CD4-positive, alpha-beta memory T cell (primary cell): ENCODE measurements at regions not wholly inside any gene's neighbourhood (a gene's known extent, or its start where the extent isn't known, plus 50 kb on each side); places are given as distances from the start of the nearest gene placed in this dataset.
"Not testable (repeated sequence)": the region's sequence is repeated elsewhere in the genome, so short reads cannot be mapped to it uniquely, and the experiment has no call there.

Experiments used
- CTCF ChIA-PET: fragments of 350-600 bp; sonication (Branson Sonifier 250); formaldehyde crosslinking; loops from one replicate; lab custom pipeline; 2021; ENCODE audit warnings: inconsistent platforms; ENCODE audit not compliant: partially characterized antibody; lab: Charles Lee
- POLR2A ChIA-PET: fragments of 350-600 bp; sonication (Branson Sonifier 250); formaldehyde crosslinking; loops from one replicate; lab custom pipeline; 2021; ENCODE audit not compliant: partially characterized antibody; lab: Charles Lee
- DNase-seq, 5 donors: peaks; one replicate each; pipeline versions ENCODE4 v3.0.0 to v3.0.0-alpha.2; 2020 to 2022; ENCODE audit warnings: mixed read lengths in 1 of 5
- H3K27ac ChIP-seq: one replicate; pipeline ENCODE4 v1.7.0; 2013; ENCODE audit warnings: low read depth, low read length
- H3K27me3 ChIP-seq: 2 replicates; pipeline ENCODE4 v1.7.0; 2013; ENCODE audit warnings: mild to moderate bottlenecking, low read length, moderate library complexity; ENCODE audit not compliant: insufficient read depth
- H3K36me3 ChIP-seq: 2 replicates; pipeline ENCODE4 v1.7.0; 2013; ENCODE audit warnings: mild to moderate bottlenecking, low read length, moderate library complexity; ENCODE audit not compliant: insufficient read depth
- H3K4me1 ChIP-seq: 2 replicates; pipeline ENCODE4 v1.7.0; 2013; ENCODE audit warnings: mild to moderate bottlenecking, low read length, moderate library complexity; ENCODE audit not compliant: insufficient read depth
- H3K4me3 ChIP-seq, 2 donors: one replicate each; pipeline ENCODE4 v1.7.0; 2013; ENCODE audit warnings: low read length in 2 of 2, mild to moderate bottlenecking in 1 of 2
- H3K9me3 ChIP-seq, 2 donors: one replicate each; pipeline ENCODE4 v1.7.0; 2013; ENCODE audit warnings: low read length in 2 of 2, control low read depth in 1 of 2; ENCODE audit not compliant: control insufficient read depth in 1 of 2
- H3K27ac Mint-ChIP-seq, 7 donors: one replicate each; pipeline ENCODE4 v1.8.0; 2020 to 2021; ENCODE audit warnings: mixed read lengths in 7 of 7, mild to moderate bottlenecking in 6 of 7, inconsistent platforms in 3 of 7, moderate library complexity in 3 of 7
- H3K27me3 Mint-ChIP-seq, 2 donors: one replicate each; pipeline ENCODE4 v1.8.0; 2020 to 2021; ENCODE audit warnings: mixed read lengths in 2 of 2
- H3K36me3 Mint-ChIP-seq, 2 donors: one replicate each; pipeline ENCODE4 v1.8.0; 2020 to 2021; ENCODE audit warnings: mixed read lengths in 2 of 2, inconsistent platforms in 1 of 2, mild to moderate bottlenecking in 1 of 2
- H3K4me1 Mint-ChIP-seq, 4 donors: one replicate each; pipeline ENCODE4 v1.8.0; 2020 to 2021; ENCODE audit warnings: mixed read lengths in 4 of 4, mild to moderate bottlenecking in 1 of 4
- H3K4me3 Mint-ChIP-seq, 8 donors: one replicate each; pipeline ENCODE4 v1.8.0; 2020 to 2021; ENCODE audit warnings: mixed read lengths in 8 of 8, mild to moderate bottlenecking in 7 of 8, moderate library complexity in 6 of 8, inconsistent platforms in 3 of 8
- H3K9me3 Mint-ChIP-seq, 8 donors: one replicate each; pipeline ENCODE4 v1.8.0; 2020 to 2021; ENCODE audit warnings: mixed read lengths in 8 of 8, mild to moderate bottlenecking in 5 of 8, inconsistent platforms in 3 of 8, moderate library complexity in 1 of 8
- intact Hi-C: fragments of 100-400 bp; cut with micrococcal nuclease; formaldehyde crosslinking; loops from one replicate; pipeline ENCODE4 v1.15.1; 2023

GRCh38 chr7:66489741-66490140, 138.9 kb upstream of the KCTD7 start:
- CTCF ChIA-PET, POLR2A ChIA-PET: not testable (repeated sequence)

GRCh38 chr7:66490979-66491378, 137.7 kb upstream of the KCTD7 start:
- CTCF ChIA-PET, H3K9me3 ChIP-seq, DNase-seq, H3K4me3 Mint-ChIP-seq, H3K36me3 Mint-ChIP-seq, H3K9me3 Mint-ChIP-seq, H3K36me3 ChIP-seq, H3K4me1 ChIP-seq, H3K27ac ChIP-seq, H3K4me3 ChIP-seq, H3K27me3 ChIP-seq, H3K27me3 Mint-ChIP-seq: not testable (repeated sequence)
- intact Hi-C loops: loop anchor here (10.0 kb wide), 1 partner anchor 736 kb away; no protein-coding TSS in a partner anchor
- Mint-ChIP-seq H3K27ac (peak overlapping the region in 1 of 7 donors; percentile 60), H3K4me1 (peaks cover 11 to 26% (median 18%) of the 10 kb centered on the region in 4 donors)
- POLR2A ChIA-PET: interaction anchor here (1.5 kb wide), 1 partner anchor 163 kb away, joined by 3 read pairs; no protein-coding TSS in a partner anchor

More at GRCh38 chr7:66489741-66490140, 138.9 kb upstream of the KCTD7 start:
- H3K4me1 ChIP-seq, H3K36me3 Mint-ChIP-seq, H3K27me3 ChIP-seq, H3K36me3 ChIP-seq, H3K27ac ChIP-seq, H3K9me3 Mint-ChIP-seq, DNase-seq, H3K27me3 Mint-ChIP-seq, H3K9me3 ChIP-seq, H3K4me3 ChIP-seq, H3K4me3 Mint-ChIP-seq: not testable (repeated sequence)
- Mint-ChIP-seq H3K4me1 (peaks cover 7 to 18% (median 14%) of the 10 kb centered on the region in 4 donors), H3K27ac (peak overlapping the region in 2 of 7 donors; percentile 22 to 63)
- intact Hi-C loops: loop anchor here (10.0 kb wide), 1 partner anchor 735 kb away; no protein-coding TSS in a partner anchor

- H3K27me3 ChIP-seq, H3K9me3 ChIP-seq, H3K9me3 Mint-ChIP-seq, CTCF ChIA-PET, DNase-seq, H3K36me3 Mint-ChIP-seq, H3K36me3 ChIP-seq, H3K4me1 ChIP-seq, H3K27me3 Mint-ChIP-seq: not testable (repeated sequence)
- Mint-ChIP-seq H3K27ac (peak overlapping the region; percentile 83 to 99 (median 99)), H3K4me3 (peak overlapping the region; percentile 90 to 96 (median 94)), H3K4me1 (peaks cover 11 to 26% (median 18%) of the 10 kb centered on the region in 4 donors)
- peak overlapping the region; percentile 92 for H3K27ac ChIP-seq
- intact Hi-C loops: loop anchor here (2.0 to 10.0 kb wide), 3 partner anchors 428 to 738 kb away; partner anchors contain the start of gene TMEM248
- H3K4me3 ChIP-seq: peak overlapping the region in 1 of 2 donors; percentile 97
- POLR2A ChIA-PET: interaction anchor here (1.5 kb wide), 1 partner anchor 162 kb away, joined by 3 read pairs; no protein-coding TSS in a partner anchor
Measured at GRCh38 chr7:66492405-66492804, 136.3 kb upstream of the KCTD7 start.

- CTCF ChIA-PET: interaction anchor here (0.5 to 1.6 kb wide), 4 partner anchors 15 to 250 kb away, joined by 3 to 5 read pairs (median 4); no protein-coding TSS in a partner anchor
- Histone ChIP-seq H3K4me1 (peaks cover 8% of the 10 kb centered on the region), H3K9me3 (no peaks in the 10 kb centered on the region), H3K27ac (peak overlapping the region; percentile 92), H3K36me3 (no peaks in the 10 kb centered on the region), H3K27me3 (no peaks in the 10 kb centered on the region), H3K4me3 (peak overlapping the region; percentile 95 to 97)
- H3K27ac Mint-ChIP-seq: peak overlapping the region; percentile 99
- H3K4me1 Mint-ChIP-seq: peaks cover 12 to 26% (median 18%) of the 10 kb centered on the region in 4 donors
- H3K9me3 Mint-ChIP-seq: no peaks in the 10 kb centered on the region
- POLR2A ChIA-PET: interaction anchor here (0.6 to 2.4 kb wide), 29 partner anchors 10 to 1828 kb away, joined by 3 to 41 read pairs (median 5); partner anchors contain the start of genes CRCP, KCTD7, RABGEF1 and SBDS
- H3K27me3 Mint-ChIP-seq: no peaks in the 10 kb centered on the region
- intact Hi-C loops: loop anchor here (1.0 to 10.0 kb wide), 10 partner anchors 80 to 739 kb away; partner anchors contain the start of genes KCTD7, RABGEF1, TMEM248 and TYW1
- DNase-seq: peak; percentile 96 to 98 (median 97)
- peaks cover 4 to 10% of the 10 kb centered on the region in 2 donors for H3K36me3 Mint-ChIP-seq
- peak overlapping the region; percentile 90 to 96 (median 94) for H3K4me3 Mint-ChIP-seq
Measured at GRCh38 chr7:66493235-66494205, 135.2 kb upstream of the KCTD7 start.

GRCh38 chr7:66497346-66497745, 131.3 kb upstream of the KCTD7 start:
- no peaks in the 10 kb centered on the region for H3K27me3 ChIP-seq
- no peak overlapping the region for H3K4me3 ChIP-seq
- H3K36me3 Mint-ChIP-seq: peaks cover 0 to 10% of the 10 kb centered on the region in 2 donors
- CTCF ChIA-PET: no interaction called here
- no peak overlapping the region for H3K27ac Mint-ChIP-seq
- peaks cover 10 to 22% (median 14%) of the 10 kb centered on the region in 4 donors for H3K4me1 Mint-ChIP-seq
- no peak for DNase-seq
- H3K9me3 Mint-ChIP-seq: no peaks in the 10 kb centered on the region
- intact Hi-C loops: loop anchor here (10.0 kb wide), 1 partner anchor 743 kb away; no protein-coding TSS in a partner anchor
- H3K4me3 Mint-ChIP-seq: peak overlapping the region in 1 of 8 donors; percentile 20
- no peaks in the 10 kb centered on the region for H3K36me3 ChIP-seq
- no peaks in the 10 kb centered on the region for H3K9me3 ChIP-seq
- no peaks in the 10 kb centered on the region for H3K27me3 Mint-ChIP-seq
- H3K4me1 ChIP-seq: peaks cover 8% of the 10 kb centered on the region
- POLR2A ChIA-PET: interaction anchor here (1.2 kb wide), 1 partner anchor 9 kb away, joined by 3 read pairs; no protein-coding TSS in a partner anchor
- no peak overlapping the region for H3K27ac ChIP-seq

- peaks cover 2 to 4% (median 4%) of the 10 kb centered on the region in 4 donors for H3K4me1 Mint-ChIP-seq
- no peak overlapping the region for H3K4me3 ChIP-seq
- H3K27ac ChIP-seq: no peak overlapping the region
- H3K27me3 Mint-ChIP-seq: peaks cover 0 to 1% of the 10 kb centered on the region in 2 donors
- H3K36me3 ChIP-seq: no peaks in the 10 kb centered on the region
- ChIA-PET POLR2A (no interaction called here), CTCF (no interaction called here)
- peaks cover 0 to 4% of the 10 kb centered on the region in 2 donors for H3K36me3 Mint-ChIP-seq
- no peaks in the 10 kb centered on the region for H3K27me3 ChIP-seq
- no peaks in the 10 kb centered on the region for H3K4me1 ChIP-seq
- no peak for DNase-seq
- no peaks in the 10 kb centered on the region for H3K9me3 Mint-ChIP-seq
- H3K27ac Mint-ChIP-seq: no peak overlapping the region
- intact Hi-C loops: no loop called here
- no peaks in the 10 kb centered on the region for H3K9me3 ChIP-seq
- no peak overlapping the region for H3K4me3 Mint-ChIP-seq
Measured at GRCh38 chr7:66500087-66500486, 128.6 kb upstream of the KCTD7 start.
